ENCODE measurements at regions not wholly inside any gene's neighbourhood (a gene's known extent, or its start where the extent isn't known, plus 50 kb on each side); places are given as distances from the start of the nearest gene placed in this dataset.

DNA sequence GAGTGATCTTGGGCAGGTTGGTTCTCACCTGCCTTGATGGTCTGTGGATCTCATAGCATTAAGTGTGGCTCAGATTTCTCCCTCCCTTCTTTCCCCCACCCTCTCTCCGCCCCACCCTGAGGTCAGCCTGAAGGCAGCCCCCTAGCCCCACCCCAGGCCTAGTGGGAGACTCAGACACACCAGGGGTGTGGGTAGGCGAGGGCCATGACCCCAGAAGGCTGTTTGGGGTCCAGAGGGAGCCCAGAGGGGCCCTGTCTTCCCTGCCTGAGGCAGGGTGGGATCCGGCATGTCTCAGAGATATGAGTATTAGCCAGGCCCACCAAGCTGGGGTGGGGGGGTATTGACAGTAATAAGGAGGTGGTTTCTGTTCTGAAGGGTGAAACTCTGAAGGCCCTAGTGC, 160.5 kb downstream of the GLI2 start:
- TF ChIP-seq TAF1 (IDR thresholded peaks at IDR 0.05; ENCODE audit: low read depth), result no peak
- TF ChIP-seq FOXM1 (IDR thresholded peaks at IDR 0.05; ENCODE audit: borderline replicate concordance, low read depth), result no peak
